RKO (cell line): ENCODE measurements at regions not wholly inside any gene's neighbourhood (a gene's known extent, or its start where the extent isn't known, plus 50 kb on each side); places are given as distances from the start of the nearest gene placed in this dataset.
A peak's percentile ranks its signal among the peaks of the same experiment; 100 is the strongest.
"Not testable (repeated sequence)": the region's sequence is repeated elsewhere in the genome, so short reads cannot be mapped to it uniquely, and the experiment has no call there.

Source experiments
- DNase-seq: peaks from one replicate; pipeline ENCODE4 v3.0.0-alpha.2; 2016; ENCODE audit warnings: low spot score

GRCh38 chr10:9851808-9852207 lies 1165.9 kb upstream of the CELF2 start:
- no peak for DNase-seq

GRCh38 chr10:9853405-9854355 lies 1164.0 kb upstream of the CELF2 start:
- DNase-seq = no peak

DNA sequence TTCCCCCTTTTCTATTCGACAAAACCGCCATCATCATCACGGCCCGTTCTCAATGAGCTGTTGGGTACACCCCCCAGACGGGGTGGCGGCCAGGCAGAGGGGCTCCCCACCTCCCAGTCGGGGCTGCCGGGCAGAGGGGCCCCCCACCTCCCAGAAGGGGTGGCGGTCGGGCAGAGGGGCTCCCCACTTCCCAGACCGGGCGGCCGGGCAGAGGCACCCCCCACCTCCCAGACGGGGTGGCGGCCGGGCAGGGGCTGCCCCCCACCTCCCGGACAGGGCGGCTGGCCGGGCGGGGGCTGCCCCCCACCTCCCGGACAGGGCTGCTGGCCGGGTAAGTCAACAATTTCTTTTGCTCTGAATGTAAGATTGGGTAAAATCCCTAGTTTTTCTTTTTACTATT lies 1162.2 kb upstream of the CELF2 start:
- DNase-seq = not testable (repeated sequence)

DNA sequence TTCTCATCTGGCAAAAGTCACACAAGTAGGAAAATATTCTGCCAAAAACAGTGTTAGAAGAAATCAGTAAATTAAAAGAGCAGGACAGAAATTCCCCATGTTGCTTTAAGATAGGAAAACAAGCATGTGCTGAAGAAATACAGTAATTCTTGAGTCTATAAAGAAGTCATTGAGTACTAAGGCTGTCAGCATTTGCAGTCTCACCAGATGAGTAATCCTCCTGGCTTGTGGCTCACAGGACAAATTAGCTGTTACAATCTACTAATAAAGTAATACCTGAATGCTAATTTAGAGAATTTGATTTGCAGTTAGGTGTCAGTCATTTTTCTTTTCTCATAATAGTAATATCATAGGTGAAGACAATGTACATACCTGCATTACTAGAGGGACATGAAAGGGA lies 1158.9 kb upstream of the CELF2 start:
- peak; percentile 9 for DNase-seq

DNA sequence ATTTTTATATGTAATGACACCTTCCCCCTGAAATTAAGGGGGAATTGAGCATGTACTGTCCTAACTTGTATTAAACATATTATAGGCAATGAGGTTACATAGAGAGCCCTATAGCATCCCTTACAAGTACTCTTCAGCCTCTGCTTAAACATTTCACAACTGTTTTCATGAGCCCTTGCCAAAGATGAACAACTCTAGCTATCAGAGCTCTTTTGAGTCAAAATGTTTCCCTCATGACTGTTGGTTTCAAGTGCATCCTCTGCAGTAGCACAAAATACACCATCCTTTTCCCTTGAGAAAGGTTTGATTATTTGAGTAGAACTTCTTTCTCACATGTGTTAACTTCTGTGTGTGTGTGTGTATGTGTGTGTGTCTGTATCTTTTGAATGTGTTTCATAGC lies 1157.6 kb upstream of the CELF2 start:
- no peak for DNase-seq

DNA sequence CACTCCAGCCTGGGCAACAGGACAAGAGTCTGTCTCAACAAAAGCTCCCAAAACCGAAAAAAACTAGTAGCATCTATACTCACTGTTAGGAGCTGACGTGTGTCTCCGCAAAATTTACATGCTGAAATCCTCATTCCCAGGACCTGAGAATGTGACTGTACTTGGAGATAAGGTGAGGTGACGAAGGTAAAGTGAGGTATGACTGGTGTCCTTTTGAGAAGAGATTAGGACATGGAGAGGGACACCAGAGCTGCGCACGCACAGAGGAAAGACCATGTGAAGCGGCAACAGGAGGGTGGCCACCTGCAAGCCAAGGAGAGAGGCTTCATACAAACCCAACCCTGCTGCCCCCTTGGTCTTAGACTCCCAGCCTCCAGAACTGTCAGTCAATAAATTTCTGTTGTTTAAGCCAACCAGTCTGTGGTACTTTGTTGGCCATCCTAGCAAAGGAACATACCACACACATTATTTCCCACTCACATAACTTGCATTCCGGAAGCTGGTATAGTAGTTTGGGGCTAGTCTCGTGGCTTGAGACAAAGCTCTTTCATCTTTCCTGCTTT lies 1154.0 kb upstream of the CELF2 start:
- no peak for DNase-seq

DNA sequence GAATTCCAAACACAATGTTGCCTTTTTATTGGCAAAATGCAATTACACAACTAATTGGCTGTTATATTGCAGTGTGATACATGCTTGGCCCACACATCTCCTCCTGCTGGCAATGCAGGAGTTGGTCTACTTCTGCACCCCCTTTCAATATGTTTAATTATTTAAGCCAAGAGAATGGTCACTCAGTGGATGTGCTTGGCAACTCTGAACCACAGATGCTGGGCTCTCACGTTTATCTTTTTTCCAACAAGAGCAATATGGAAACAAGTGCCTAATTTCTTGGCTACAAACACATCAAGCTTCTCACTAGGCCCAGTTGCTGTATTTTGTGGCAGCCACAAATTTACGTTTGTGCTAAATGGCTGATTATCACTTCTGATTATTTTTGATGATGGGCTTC lies 1149.2 kb upstream of the CELF2 start:
- no peak for DNase-seq

GRCh38 chr10:9869205-9869604 lies 1148.5 kb upstream of the CELF2 start:
- DNase-seq = no peak

DNA sequence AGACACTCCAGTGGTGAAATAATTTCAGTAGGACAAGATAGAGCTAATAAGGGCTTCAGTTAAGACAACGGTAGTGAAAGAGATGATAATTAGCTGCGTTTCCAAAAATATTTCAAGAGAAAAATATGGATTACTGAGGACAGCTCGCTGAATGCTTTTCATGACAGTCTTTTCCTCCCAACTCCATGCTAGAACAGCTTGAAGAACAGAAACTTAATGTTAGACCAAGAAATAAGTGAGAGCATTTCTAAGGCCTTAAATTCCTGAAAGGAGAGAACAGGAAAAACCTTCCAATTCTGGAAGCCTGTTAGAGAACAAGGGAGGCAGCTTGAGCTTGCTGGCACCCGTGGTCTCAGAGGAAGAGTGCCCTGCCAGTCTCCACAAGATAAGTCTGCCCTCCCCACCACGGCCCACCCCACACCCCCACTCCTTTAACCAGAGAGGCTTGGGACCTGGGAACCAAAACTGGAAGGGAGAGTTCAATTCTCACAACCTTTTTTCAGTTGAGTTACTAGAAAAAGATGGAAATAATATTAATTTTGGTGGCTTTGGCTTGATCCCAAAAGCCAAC lies 1148.0 kb upstream of the CELF2 start:
- DNase-seq = no peak

- no peak for DNase-seq
These were observed 1142.3 kb upstream of the CELF2 start for GRCh38 chr10:9875353-9875752.

GRCh38 chr10:9877978-9878377 lies 1139.7 kb upstream of the CELF2 start:
- no peak for DNase-seq

GRCh38 chr10:9878383-9878782 lies 1139.3 kb upstream of the CELF2 start:
- no peak for DNase-seq

DNA sequence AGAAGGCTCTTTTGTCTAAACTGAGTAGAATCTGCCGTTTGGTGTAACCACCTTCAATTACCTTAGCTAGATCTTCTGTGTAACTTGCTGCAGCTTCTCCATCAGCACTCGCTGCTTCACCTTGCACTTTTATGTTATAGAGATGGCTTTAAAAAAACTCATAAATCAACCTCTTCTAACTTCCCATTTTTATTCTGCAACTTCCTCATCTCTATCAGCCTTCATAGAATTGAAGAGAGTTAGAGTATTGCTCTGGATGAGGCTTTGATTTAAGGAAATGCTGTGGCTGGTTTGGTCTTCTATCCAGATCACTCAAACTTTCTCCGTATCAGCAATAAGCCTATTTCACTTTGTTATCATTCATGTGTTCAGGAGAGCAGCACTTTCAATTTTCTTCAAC lies 1131.9 kb upstream of the CELF2 start:
- no peak for DNase-seq

GRCh38 chr10:9886772-9887171 lies 1130.9 kb upstream of the CELF2 start:
- no peak for DNase-seq

GRCh38 chr10:9895453-9895852 lies 1122.2 kb upstream of the CELF2 start:
- DNase-seq = no peak

DNA sequence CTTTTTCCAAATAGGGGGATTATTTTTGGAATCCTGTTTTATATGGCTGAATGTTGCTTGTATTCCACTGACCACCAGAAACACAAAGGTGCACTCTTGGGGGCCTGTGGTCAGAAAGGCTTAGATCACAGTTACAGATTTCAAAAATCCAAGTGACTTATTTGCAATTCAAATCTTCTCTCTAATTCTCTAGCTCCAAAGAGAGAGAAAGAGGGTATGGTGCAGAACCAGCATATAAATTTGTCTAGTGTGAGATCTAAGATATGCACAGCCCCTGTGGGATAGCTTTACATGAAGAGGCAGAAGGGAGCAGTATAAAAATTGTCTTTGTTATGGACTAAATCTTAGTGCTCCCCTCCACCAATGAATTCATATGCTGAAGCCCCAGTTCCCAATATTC lies 1121.7 kb upstream of the CELF2 start:
- no peak for DNase-seq

DNA sequence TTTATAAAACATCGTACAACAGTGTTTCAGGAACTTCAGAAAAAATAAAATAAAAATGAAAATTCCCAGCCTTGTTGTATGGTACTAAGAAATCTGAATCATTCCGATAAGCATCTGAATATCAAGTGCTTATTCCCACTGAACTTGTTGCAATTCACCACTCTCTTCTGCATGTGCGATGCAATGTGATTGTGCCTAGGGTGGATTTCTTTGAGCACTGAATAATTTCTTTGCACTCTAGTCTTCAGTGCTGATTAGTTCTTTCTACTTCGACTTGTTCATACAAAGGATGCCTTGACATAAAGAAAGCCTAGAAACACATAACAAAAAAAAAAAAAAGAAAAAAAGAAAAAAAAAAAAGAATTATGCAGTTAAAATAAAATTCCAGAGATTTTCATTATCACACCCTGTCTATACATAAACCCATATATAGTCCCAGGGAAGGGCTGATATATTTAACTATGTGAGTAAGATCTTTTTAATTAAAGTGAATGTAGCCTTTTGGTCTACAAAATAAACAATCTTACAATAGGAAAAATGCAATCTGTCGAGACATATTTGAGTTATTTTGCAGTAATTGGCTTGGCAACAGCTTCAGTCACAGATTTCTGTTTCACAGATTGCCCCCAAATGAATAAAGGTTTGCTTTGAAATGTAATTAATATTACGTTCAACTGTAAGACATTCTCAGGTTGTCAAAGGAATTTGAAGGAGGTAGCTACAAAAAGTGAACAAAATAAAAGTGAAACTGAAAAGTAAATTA lies 1118.9 kb upstream of the CELF2 start:
- no peak for DNase-seq

- DNase-seq = no peak
These were observed 1116.9 kb upstream of the CELF2 start for GRCh38 chr10:9900751-9901150.

- DNase-seq = no peak
These were observed 1115.7 kb upstream of the CELF2 start for GRCh38 chr10:9901971-9902370.

GRCh38 chr10:9910446-9910845 lies 1107.2 kb upstream of the CELF2 start:
- no peak for DNase-seq

- DNase-seq = no peak
These were observed 1106.2 kb upstream of the CELF2 start for GRCh38 chr10:9911488-9911887.

- no peak for DNase-seq
These were observed 1103.7 kb upstream of the CELF2 start for GRCh38 chr10:9913876-9914514.
